Activated CD8-positive, alpha-beta memory T cell treated with anti-CD3 and anti-CD28 coated beads for 24 hours (primary cell): ENCODE measurements at regions not wholly inside any gene's neighbourhood (a gene's known extent, or its start where the extent isn't known, plus 50 kb on each side); places are given as distances from the start of the nearest gene placed in this dataset.

Experiments used
- DNase-seq: peaks from one replicate; pipeline ENCODE4 v3.0.0-alpha.2; 2020

- no peak for DNase-seq
Observed at GRCh38 chr6:1554141-1554475, 55.6 kb upstream of the FOXC1 start.

GRCh38 chr6:1554476-1555310 lies 55.0 kb upstream of the FOXC1 start:
- peak; percentile 80 for DNase-seq

GRCh38 chr6:1558388-1558787 lies 51.3 kb upstream of the FOXC1 start:
- DNase-seq, result no peak
